Memory B cell (primary cell): ENCODE measurements at regions not wholly inside any gene's neighbourhood (a gene's known extent, or its start where the extent isn't known, plus 50 kb on each side); places are given as distances from the start of the nearest gene placed in this dataset.

ENCODE experiments used
- ATAC-seq: fragments of 150-1000 bp; cut with Tn5 transposase; 2 replicates; pipeline ENCODE4 v1.10.0; 2021; ENCODE audit warnings: low read depth, mild to moderate bottlenecking, moderate library complexity
- DNase-seq, 2 donors: peaks; one replicate each; pipeline ENCODE4 v3.0.0; 2022; ENCODE audit warnings: low spot score in 2 of 2
- H3K27ac Mint-ChIP-seq: one replicate; pipeline ENCODE4 v1.8.0; 2022; ENCODE audit warnings: mild to moderate bottlenecking, moderate library complexity, mixed read lengths
- H3K27me3 Mint-ChIP-seq: one replicate; pipeline ENCODE4 v1.8.0; 2022; ENCODE audit warnings: mixed read lengths
- H3K36me3 Mint-ChIP-seq: one replicate; pipeline ENCODE4 v1.8.0; 2022; ENCODE audit warnings: mild to moderate bottlenecking, mixed read lengths
- H3K4me1 Mint-ChIP-seq: one replicate; pipeline ENCODE4 v1.8.0; 2022; ENCODE audit warnings: mixed read lengths
- H3K4me3 Mint-ChIP-seq: one replicate; pipeline ENCODE4 v1.8.0; 2022; ENCODE audit warnings: mild to moderate bottlenecking, moderate library complexity, mixed read lengths
- H3K9me3 Mint-ChIP-seq: one replicate; pipeline ENCODE4 v1.8.0; 2022; ENCODE audit warnings: mixed read lengths

DNA sequence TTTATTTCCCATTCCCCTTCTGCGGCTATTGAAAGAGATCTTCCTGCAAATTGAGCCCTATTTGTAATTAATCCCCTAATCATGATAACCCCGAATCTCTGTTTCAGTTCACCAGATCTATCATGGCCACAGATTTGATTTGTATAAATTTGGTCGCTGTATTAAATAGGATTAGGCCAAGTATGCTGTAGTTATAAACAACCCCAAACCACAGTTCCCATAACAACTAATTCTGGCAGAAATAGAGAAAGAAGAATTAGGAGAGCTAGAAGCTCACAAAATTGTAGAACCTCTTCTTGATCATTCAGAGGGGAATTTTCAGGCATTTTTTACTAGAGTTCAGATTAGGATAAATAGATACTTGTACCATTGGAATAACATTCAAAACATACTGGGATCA, 433.7 kb upstream of the TNP1 start:
- no peak for ATAC-seq
- H3K4me1 Mint-ChIP-seq = no peaks in the 10 kb centered on the region

DNA sequence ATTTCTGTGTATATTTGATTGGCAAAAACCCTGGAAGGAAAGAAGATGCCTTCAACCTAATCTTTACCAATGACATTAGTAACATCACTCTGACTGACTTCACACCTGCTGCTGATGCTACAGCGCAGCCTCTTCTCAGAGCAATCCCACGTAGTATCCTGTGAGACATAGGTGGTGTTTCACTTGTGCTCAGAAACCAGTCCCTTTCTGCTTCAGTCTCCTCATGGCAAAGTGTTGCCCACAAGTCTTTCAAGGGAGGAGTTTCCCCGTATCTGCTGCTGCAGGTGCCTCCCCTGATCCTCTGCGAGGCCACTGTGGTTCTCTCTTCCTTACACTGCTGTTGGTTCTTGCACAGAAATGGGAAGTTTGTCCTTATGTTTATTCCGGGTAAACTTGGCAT, 433.2 kb upstream of the TNP1 start:
- ATAC-seq = no peak

More for the DNA sequence above, 433.7 kb upstream of the TNP1 start:
- H3K4me3 Mint-ChIP-seq = no peak overlapping the region
- H3K36me3 Mint-ChIP-seq = peaks cover 7% of the 10 kb centered on the region
- no peak for DNase-seq
- H3K9me3 Mint-ChIP-seq = peaks cover 5% of the 10 kb centered on the region
- H3K27me3 Mint-ChIP-seq = peaks cover 5% of the 10 kb centered on the region
- no peak overlapping the region for H3K27ac Mint-ChIP-seq

DNA sequence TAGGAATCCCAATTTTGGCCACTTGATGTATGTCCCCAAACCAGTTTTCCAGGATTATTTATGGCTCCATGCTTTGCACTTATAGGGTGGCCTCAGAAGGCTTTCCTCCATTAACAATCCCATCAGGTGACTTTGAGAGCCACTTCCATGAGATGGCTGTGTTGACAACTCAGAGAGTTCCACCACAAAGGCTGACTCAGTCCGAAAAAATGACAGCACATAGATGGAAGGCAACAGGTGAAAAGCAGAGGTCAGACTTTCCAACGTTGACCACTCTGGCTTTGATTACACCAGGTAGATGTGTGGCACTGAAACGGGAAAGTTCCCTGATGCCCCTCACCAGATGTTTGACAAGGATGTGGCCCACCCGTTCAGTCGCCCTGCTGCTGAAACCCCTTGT, 431.4 kb upstream of the TNP1 start:
- no peak overlapping the region for H3K27ac Mint-ChIP-seq
- peaks cover 2% of the 10 kb centered on the region for H3K27me3 Mint-ChIP-seq
- no peaks in the 10 kb centered on the region for H3K4me1 Mint-ChIP-seq
- no peak for DNase-seq
- H3K9me3 Mint-ChIP-seq = no peaks in the 10 kb centered on the region
- no peak overlapping the region for H3K4me3 Mint-ChIP-seq
- peaks cover 3% of the 10 kb centered on the region for H3K36me3 Mint-ChIP-seq
- no peak for ATAC-seq

More for the DNA sequence above, 433.2 kb upstream of the TNP1 start:
- DNase-seq = no peak
- Mint-ChIP-seq H3K27me3 (peaks cover 5% of the 10 kb centered on the region), H3K4me3 (no peak overlapping the region), H3K27ac (no peak overlapping the region), H3K36me3 (peaks cover 7% of the 10 kb centered on the region), H3K4me1 (no peaks in the 10 kb centered on the region), H3K9me3 (peaks cover 5% of the 10 kb centered on the region)

DNA sequence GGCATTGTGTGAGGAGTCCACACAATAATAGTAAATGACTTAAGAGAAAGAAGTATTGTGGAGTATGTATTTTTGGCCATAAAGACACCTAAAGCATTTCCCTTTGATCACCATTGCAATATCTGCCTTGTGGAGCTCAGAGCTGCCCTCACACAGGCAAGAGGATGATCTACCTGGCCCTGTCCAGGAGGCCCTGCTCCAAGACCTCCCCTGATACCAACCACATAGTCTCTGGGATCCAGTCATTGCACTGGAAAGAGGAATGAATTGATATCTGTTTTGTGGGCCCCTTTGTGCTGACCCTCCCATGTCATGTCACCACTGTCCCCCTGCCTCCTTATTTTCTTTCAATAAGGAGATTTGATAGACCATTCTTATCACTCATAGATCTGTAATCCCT, 430.6 kb upstream of the TNP1 start:
- DNase-seq (no peak), ATAC-seq (no peak)
- peaks cover 2% of the 10 kb centered on the region for H3K27me3 Mint-ChIP-seq
- H3K27ac Mint-ChIP-seq = no peak overlapping the region
- peaks cover 3% of the 10 kb centered on the region for H3K36me3 Mint-ChIP-seq
- H3K9me3 Mint-ChIP-seq = no peaks in the 10 kb centered on the region
- H3K4me1 Mint-ChIP-seq = no peaks in the 10 kb centered on the region
- no peak overlapping the region for H3K4me3 Mint-ChIP-seq

DNA sequence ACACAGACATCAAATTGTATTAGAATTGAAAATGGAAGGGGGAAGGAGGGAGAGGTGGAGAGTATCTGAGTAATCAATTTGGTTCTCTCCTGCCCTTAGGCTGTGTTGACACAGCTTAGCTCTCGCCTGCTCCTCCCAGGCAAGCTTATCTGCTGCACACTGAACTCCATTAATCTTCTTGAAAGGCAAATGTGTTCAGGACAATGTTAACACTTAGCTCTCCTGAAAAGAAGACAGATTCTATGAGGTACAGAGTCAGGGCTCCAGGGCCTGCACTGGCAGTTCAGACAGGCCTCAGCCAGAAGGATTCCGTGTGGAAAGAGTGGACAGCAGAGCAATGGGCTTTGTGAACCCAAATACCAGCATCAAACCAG, 430.0 kb upstream of the TNP1 start:
- no peaks in the 10 kb centered on the region for H3K4me1 Mint-ChIP-seq
- H3K36me3 Mint-ChIP-seq = peaks cover 3% of the 10 kb centered on the region
- no peak overlapping the region for H3K4me3 Mint-ChIP-seq
- peaks cover 2% of the 10 kb centered on the region for H3K27me3 Mint-ChIP-seq
- H3K27ac Mint-ChIP-seq = no peak overlapping the region
- no peaks in the 10 kb centered on the region for H3K9me3 Mint-ChIP-seq
- ATAC-seq (no peak), DNase-seq (no peak)

DNA sequence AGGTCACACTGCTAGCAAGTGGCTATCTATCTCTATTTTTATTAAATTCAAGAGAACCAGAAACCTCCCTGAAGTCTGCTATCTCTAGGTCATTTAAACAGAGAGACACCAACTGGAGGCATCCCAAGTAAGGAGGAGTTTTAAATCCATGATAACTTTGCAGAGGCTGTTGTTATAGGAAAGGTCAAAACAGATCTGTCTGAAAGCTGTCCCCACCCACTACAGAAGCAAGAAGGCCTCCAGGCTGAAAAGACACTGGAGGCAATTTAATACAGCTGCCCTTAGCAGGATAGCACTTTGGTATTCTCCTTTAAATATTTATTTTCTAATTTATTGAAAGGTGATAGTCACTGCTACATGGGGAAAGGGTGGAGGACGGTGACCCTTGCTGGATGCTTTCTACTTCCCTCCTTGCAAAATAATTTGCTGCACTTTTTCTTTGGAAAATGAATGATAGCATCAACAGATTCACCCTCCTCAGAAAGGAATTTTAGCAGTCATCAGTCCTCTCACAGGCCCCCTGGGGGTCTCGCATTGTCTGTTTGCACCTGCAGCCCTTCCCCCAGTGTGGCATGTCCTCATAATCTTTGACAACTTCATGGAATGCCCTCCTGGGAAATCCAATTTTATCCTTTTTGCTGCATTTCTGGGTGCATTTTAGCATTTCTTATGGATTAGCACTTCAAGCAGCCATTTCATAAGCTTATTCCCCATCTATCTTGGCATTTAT, 429.5 kb upstream of the TNP1 start:
- no peaks in the 10 kb centered on the region for H3K4me1 Mint-ChIP-seq
- ATAC-seq = no peak
- no peak overlapping the region for H3K27ac Mint-ChIP-seq
- H3K4me3 Mint-ChIP-seq = no peak overlapping the region
- DNase-seq = no peak
- peaks cover 2% of the 10 kb centered on the region for H3K27me3 Mint-ChIP-seq
- no peaks in the 10 kb centered on the region for H3K9me3 Mint-ChIP-seq
- H3K36me3 Mint-ChIP-seq = peaks cover 3% of the 10 kb centered on the region

DNA sequence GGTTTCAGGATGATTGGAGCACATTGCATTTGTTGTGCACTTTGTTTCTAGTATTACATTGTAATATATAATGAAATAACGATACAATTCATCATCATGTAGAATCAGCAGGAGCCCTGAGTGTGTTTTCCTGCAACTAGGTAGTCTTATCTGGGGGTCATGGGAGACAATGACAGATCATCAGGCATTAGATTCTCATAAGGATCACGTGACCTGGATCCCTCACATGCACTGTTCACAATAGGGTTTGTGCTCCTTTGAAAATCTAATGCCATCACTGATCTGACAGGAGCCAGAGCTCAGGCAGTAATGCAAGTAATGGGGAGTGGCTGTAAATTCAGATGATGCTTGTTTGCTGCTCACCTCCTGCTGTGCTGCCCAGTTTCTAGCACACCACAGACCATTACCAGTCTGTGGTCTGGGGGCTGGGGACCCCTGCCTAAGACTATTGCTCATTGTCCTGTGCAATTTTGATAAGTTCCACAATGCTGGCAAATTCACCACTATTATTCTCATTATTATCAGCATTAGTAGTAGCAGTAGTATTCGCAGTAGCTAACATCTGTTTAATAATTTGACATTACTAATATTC, 428.7 kb upstream of the TNP1 start:
- no peak for DNase-seq
- Mint-ChIP-seq H3K9me3 (no peaks in the 10 kb centered on the region), H3K36me3 (peaks cover 3% of the 10 kb centered on the region), H3K27me3 (peaks cover 2% of the 10 kb centered on the region), H3K27ac (no peak overlapping the region), H3K4me1 (no peaks in the 10 kb centered on the region), H3K4me3 (no peak overlapping the region)
- no peak for ATAC-seq

DNA sequence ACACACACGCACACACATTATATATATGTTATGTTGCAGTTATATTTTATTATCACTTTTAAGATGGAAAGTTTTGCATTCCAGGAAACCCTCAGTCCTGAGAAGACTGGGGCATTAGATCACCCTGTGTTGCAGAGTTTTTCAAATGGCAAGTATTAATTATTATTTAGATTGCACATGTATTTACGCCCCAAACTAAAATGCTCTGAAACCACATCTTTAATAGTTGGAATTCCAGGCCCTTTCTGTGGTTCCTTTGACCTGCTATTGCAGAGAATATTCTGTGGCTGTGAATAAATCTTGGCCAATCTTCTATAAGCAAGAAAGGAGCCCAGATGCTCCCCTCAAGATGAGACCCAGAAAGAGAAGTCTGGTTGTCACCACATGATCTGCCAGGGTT, 427.0 kb upstream of the TNP1 start:
- no peak for ATAC-seq

DNA sequence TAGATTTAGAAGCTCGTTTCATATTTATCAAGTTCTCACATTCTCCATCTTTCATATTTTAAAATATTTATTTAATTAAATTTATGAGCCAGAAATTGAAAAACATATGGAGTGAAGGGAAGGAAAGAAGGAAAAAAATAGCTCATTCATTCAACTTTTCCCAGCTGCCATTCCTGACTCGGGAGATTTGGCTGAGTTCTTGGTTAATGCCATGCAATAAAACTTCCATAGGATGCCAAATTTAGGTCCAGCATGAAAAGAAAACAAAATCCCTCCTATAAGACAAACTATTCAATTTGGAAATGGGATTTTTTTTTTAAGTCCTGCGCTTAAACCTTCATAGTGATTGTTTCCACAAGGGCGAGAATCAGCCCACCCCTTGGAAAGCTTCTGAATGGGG, 426.1 kb upstream of the TNP1 start:
- H3K27me3 Mint-ChIP-seq = no peaks in the 10 kb centered on the region
- ATAC-seq = no peak

More for the DNA sequence above, 427.0 kb upstream of the TNP1 start:
- H3K27ac Mint-ChIP-seq = no peak overlapping the region
- no peak for DNase-seq
- no peaks in the 10 kb centered on the region for H3K27me3 Mint-ChIP-seq
- H3K4me3 Mint-ChIP-seq = no peak overlapping the region
- H3K9me3 Mint-ChIP-seq = no peaks in the 10 kb centered on the region
- no peaks in the 10 kb centered on the region for H3K4me1 Mint-ChIP-seq
- peaks cover 1% of the 10 kb centered on the region for H3K36me3 Mint-ChIP-seq

DNA sequence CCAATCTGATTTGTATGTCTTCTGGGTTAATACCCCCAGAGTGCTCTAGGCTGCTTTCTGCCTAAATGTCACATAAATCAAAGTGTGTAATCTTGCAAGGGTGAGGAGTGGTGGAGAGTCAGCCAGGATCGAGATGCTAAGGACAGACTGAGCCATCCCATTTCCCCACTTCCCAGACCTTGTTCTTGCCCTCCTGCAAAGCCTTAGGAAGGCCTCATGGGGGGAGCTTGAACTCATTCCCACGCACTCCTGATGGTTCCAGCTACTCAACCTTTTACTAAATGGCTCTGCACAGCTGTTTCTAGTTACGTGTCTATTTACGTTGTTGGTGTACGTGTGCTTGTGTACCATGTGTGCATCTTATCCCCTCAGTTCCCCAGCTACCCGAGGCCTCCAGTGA, 423.6 kb upstream of the TNP1 start:
- no peaks in the 10 kb centered on the region for H3K27me3 Mint-ChIP-seq
- peaks cover 1% of the 10 kb centered on the region for H3K36me3 Mint-ChIP-seq

More for the DNA sequence above, 426.1 kb upstream of the TNP1 start:
- DNase-seq = no peak
- Mint-ChIP-seq H3K9me3 (no peaks in the 10 kb centered on the region), H3K4me3 (no peak overlapping the region), H3K36me3 (peaks cover 1% of the 10 kb centered on the region), H3K4me1 (no peaks in the 10 kb centered on the region), H3K27ac (no peak overlapping the region)

DNA sequence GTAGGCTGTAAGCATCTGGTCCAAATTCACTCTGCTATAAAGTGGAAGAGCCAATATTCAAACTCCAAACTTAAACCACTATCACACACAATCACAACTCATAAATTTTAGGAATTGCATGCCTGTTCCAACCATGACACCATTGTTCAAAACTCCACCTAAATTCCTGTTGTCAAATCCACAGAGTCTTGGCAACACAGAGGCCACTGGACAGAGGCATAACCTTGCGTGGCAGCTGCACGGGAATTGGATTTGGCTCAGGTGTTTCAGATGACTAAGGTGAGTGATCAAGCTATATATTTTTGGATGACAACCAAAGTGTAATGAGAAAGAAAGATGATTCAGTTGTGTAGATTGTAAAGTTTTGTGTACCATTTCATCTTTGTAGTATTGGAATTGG, 422.7 kb upstream of the TNP1 start:
- ATAC-seq = no peak
- no peak overlapping the region for H3K4me3 Mint-ChIP-seq
- peaks cover 1% of the 10 kb centered on the region for H3K36me3 Mint-ChIP-seq
- H3K4me1 Mint-ChIP-seq = no peaks in the 10 kb centered on the region
- no peaks in the 10 kb centered on the region for H3K9me3 Mint-ChIP-seq
- H3K27ac Mint-ChIP-seq = no peak overlapping the region
- DNase-seq = no peak
- no peaks in the 10 kb centered on the region for H3K27me3 Mint-ChIP-seq

More for the DNA sequence above, 423.6 kb upstream of the TNP1 start:
- Mint-ChIP-seq H3K4me1 (no peaks in the 10 kb centered on the region), H3K9me3 (no peaks in the 10 kb centered on the region), H3K4me3 (no peak overlapping the region), H3K27ac (no peak overlapping the region)
- DNase-seq (no peak), ATAC-seq (no peak)

DNA sequence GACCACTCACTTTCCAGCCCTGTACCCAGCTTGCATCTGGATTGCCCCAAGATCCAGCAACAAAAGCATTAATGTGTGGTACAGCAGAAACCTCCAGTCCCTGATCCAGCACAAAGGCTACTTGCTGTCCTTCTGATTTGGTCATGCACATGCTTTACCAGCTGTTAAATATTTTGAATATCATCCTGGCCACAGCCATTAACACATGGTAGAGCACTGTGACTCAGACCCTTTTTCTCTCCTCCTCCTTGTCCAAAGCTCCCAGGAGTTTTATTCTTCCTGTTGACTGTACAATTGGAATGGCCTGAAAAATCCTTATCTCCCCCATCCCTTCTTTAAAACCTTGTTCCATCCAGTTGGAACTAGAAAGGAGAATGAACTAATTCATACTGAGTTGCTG, 419.7 kb upstream of the TNP1 start:
- no peak overlapping the region for H3K27ac Mint-ChIP-seq
- H3K4me3 Mint-ChIP-seq = no peak overlapping the region
- DNase-seq (no peak), ATAC-seq (no peak)
- H3K36me3 Mint-ChIP-seq = no peaks in the 10 kb centered on the region
- peaks cover 2% of the 10 kb centered on the region for H3K27me3 Mint-ChIP-seq
- no peaks in the 10 kb centered on the region for H3K4me1 Mint-ChIP-seq
- H3K9me3 Mint-ChIP-seq = no peaks in the 10 kb centered on the region

DNA sequence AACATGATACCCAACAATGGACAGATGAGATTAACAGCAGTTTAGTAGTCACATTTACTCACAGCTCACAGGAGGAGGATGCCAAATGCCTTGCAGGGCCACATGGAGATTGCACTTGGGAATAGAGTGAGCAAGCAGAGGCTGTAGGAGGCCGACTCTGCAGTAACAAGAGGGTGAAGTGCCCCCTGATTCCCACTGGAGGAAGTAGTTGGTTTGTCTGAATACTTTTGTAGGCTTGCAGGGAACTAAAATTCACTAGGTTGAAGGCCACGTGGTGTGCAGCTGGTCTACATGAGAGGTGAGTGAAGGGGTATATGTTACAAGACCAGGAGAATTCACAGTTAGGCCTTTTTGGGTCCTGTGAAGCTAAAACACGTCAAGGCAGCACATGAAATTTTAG, 419.3 kb upstream of the TNP1 start:
- Mint-ChIP-seq H3K36me3 (no peaks in the 10 kb centered on the region), H3K27ac (no peak overlapping the region), H3K27me3 (peaks cover 2% of the 10 kb centered on the region), H3K9me3 (no peaks in the 10 kb centered on the region), H3K4me3 (no peak overlapping the region), H3K4me1 (no peaks in the 10 kb centered on the region)
- ATAC-seq (no peak), DNase-seq (no peak)

DNA sequence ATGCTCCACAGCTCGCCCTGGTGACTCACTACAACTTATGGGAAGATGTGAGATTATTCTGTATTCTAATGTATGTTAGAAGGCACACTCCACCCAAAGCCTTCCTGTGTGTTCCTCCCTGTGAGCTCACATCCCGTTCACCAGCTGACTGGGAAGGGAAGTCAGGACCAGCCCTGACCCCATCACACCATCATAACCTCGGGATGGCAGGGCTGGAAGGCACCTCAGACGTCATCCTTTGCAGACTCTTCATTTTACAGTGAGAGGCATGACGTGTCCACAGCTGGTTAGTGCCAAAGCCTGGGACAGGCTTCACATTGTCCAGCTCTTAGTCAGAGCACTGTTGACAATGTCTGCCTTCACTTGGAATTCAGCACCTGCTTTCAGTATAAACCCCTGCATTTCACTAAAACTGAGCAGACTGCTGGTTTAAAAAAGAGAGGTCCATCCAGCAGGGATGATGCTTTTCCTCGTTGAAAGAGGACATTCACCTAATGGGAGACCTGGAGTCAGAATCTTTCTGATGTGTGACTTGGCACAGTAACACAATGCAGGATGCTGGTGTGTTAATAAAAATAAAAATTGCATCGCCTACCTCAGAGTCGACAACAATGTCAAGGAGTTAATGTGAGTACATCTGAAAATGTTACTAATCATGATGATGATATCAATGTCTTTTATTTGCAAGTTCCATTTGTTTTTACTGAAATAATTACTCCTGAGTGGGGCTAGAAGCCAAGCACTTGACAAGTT, 418.0 kb upstream of the TNP1 start:
- no peak for DNase-seq
- H3K27me3 Mint-ChIP-seq = peaks cover 4% of the 10 kb centered on the region

More for the DNA sequence above, 418.0 kb upstream of the TNP1 start:
- Mint-ChIP-seq H3K4me3 (no peak overlapping the region), H3K9me3 (no peaks in the 10 kb centered on the region), H3K4me1 (no peaks in the 10 kb centered on the region), H3K36me3 (no peaks in the 10 kb centered on the region), H3K27ac (no peak overlapping the region)
- ATAC-seq = no peak
